MM.1S (cell line): ENCODE measurements at regions not wholly inside any gene's neighbourhood (a gene's known extent, or its start where the extent isn't known, plus 50 kb on each side); places are given as distances from the start of the nearest gene placed in this dataset.

Experiments
- DNase-seq: peaks from one replicate; pipeline ENCODE4 v3.0.0-alpha.2; 2015
- H2AFZ ChIP-seq: fragments of 300-600 bp; sonication (generic); 2 replicates; pipeline ENCODE4 v1.6.0; 2016; ENCODE audit warnings: antibody characterized with exemption, low read length
- H3F3A ChIP-seq: fragments of 300-600 bp; sonication (generic); 2 replicates; pipeline ENCODE4 v1.6.1; 2016; ENCODE audit warnings: mild to moderate bottlenecking, antibody characterized with exemption, low read length, moderate library complexity, mixed read lengths; ENCODE audit not compliant: insufficient read depth
- H3K27ac ChIP-seq: fragments of 300-600 bp; sonication (generic); 2 replicates; pipeline ENCODE4 v1.5.1; 2016; ENCODE audit warnings: mild to moderate bottlenecking, low read length
- H3K27me3 ChIP-seq: fragments of 300-600 bp; sonication (generic); replicated peaks from 2 replicates; pipeline ENCODE4 v1.6.0; 2016; ENCODE audit warnings: low read length; ENCODE audit not compliant: insufficient read depth
- H3K36me3 ChIP-seq: fragments of 300-600 bp; sonication (generic); replicated peaks from 2 replicates; pipeline ENCODE4 v1.6.1; 2016; ENCODE audit warnings: mild to moderate bottlenecking, low read length, mixed read lengths; ENCODE audit not compliant: insufficient read depth
- H3K4me1 ChIP-seq: fragments of 300-600 bp; sonication (generic); 2 replicates; pipeline ENCODE4 v1.6.1; 2016; ENCODE audit warnings: low read length, mixed read lengths
- H3K4me2 ChIP-seq: fragments of 300-600 bp; sonication (generic); 2 replicates; pipeline ENCODE4 v1.6.0; 2016; ENCODE audit warnings: low read depth, low read length
- H3K4me3 ChIP-seq: fragments of 300-600 bp; sonication (generic); 2 replicates; pipeline ENCODE4 v1.5.1; 2016; ENCODE audit warnings: low read length, mixed read lengths
- H3K79me2 ChIP-seq: fragments of 300-600 bp; sonication (generic); 2 replicates; pipeline ENCODE4 v1.6.1; 2016; ENCODE audit warnings: mixed run types, low read length, mixed read lengths
- H3K9ac ChIP-seq: fragments of 300-600 bp; sonication (generic); 2 replicates; pipeline ENCODE4 v1.6.1; 2016; ENCODE audit warnings: low read length, mixed read lengths
- H3K9me2 ChIP-seq: fragments of 300-600 bp; sonication (generic); replicated peaks from 2 replicates; pipeline ENCODE4 v1.6.1; 2016; ENCODE audit warnings: mild to moderate bottlenecking, low read length, mixed read lengths; ENCODE audit not compliant: insufficient read depth
- H3K9me3 ChIP-seq: fragments of 300-600 bp; sonication (generic); replicated peaks from 2 replicates; pipeline ENCODE4 v1.6.1; 2016; ENCODE audit warnings: mild to moderate bottlenecking, low read length, mixed read lengths; ENCODE audit not compliant: insufficient read depth
- H4K20me1 ChIP-seq: fragments of 300-600 bp; sonication (generic); 2 replicates; pipeline ENCODE4 v1.6.1; 2016; ENCODE audit warnings: mild to moderate bottlenecking, low read length, moderate library complexity, mixed read lengths; ENCODE audit not compliant: insufficient read depth
- EZH2 ChIP-seq: fragments of 300-600 bp; sonication (generic); optimal IDR thresholded peaks from 2 replicates; pipeline ENCODE3; 2017; ENCODE audit warnings: low read depth, mild to moderate bottlenecking, antibody characterized with exemption, low read length, mixed read lengths
- EZH2phosphoT487 ChIP-seq: fragments of 300-600 bp; sonication (generic); IDR thresholded peaks from 2 replicates; pipeline ENCODE4 v1.6.1; 2018; ENCODE audit warnings: antibody characterized with exemption, low read length
- TF ChIP-seq, protein P1 (sequence below): fragments of 300-600 bp; sonication (generic); IDR thresholded peaks from 2 replicates; pipeline ENCODE4 v1.5.1; 2016; ENCODE audit warnings: antibody characterized with exemption, low read length, mixed read lengths

DNA sequence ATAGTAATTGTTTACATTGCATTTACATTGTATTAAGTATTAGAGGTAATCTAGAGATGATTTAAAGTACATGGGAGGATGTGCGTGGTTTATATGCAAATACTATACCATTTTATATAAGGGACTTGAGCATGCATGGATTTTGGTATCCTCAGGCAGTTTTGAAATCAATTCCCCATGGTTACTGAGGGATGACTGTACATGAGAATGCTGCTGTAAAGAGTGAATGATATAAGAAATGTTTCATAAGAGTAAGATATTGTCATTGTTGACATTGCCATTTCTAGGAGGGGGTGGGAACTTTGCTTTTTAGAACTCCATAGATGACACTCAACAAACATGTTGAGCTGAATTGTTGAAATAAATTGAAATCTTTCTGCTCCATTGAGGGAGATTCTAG, 185.0 kb downstream of the SEMA6A start:
- Histone ChIP-seq H3K4me1 (no peaks in the 10 kb centered on the region), H3K9ac (no peak overlapping the region), H3K36me3 (no peaks in the 10 kb centered on the region), H3K79me2 (no peaks in the 10 kb centered on the region), H3F3A (no peaks in the 10 kb centered on the region), H3K27me3 (no peaks in the 10 kb centered on the region), H2AFZ (no peak overlapping the region), H3K4me2 (no peak overlapping the region), H3K9me3 (no peaks in the 10 kb centered on the region), H3K27ac (no peak overlapping the region), H4K20me1 (no peaks in the 10 kb centered on the region), H3K4me3 (no peak overlapping the region), H3K9me2 (no peaks in the 10 kb centered on the region)
- no peak for DNase-seq
- TF ChIP-seq, protein P1, sequence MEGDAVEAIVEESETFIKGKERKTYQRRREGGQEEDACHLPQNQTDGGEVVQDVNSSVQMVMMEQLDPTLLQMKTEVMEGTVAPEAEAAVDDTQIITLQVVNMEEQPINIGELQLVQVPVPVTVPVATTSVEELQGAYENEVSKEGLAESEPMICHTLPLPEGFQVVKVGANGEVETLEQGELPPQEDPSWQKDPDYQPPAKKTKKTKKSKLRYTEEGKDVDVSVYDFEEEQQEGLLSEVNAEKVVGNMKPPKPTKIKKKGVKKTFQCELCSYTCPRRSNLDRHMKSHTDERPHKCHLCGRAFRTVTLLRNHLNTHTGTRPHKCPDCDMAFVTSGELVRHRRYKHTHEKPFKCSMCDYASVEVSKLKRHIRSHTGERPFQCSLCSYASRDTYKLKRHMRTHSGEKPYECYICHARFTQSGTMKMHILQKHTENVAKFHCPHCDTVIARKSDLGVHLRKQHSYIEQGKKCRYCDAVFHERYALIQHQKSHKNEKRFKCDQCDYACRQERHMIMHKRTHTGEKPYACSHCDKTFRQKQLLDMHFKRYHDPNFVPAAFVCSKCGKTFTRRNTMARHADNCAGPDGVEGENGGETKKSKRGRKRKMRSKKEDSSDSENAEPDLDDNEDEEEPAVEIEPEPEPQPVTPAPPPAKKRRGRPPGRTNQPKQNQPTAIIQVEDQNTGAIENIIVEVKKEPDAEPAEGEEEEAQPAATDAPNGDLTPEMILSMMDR: no peak
- TF ChIP-seq EZH2phosphoT487 (no peak), EZH2 (no peak)

DNA sequence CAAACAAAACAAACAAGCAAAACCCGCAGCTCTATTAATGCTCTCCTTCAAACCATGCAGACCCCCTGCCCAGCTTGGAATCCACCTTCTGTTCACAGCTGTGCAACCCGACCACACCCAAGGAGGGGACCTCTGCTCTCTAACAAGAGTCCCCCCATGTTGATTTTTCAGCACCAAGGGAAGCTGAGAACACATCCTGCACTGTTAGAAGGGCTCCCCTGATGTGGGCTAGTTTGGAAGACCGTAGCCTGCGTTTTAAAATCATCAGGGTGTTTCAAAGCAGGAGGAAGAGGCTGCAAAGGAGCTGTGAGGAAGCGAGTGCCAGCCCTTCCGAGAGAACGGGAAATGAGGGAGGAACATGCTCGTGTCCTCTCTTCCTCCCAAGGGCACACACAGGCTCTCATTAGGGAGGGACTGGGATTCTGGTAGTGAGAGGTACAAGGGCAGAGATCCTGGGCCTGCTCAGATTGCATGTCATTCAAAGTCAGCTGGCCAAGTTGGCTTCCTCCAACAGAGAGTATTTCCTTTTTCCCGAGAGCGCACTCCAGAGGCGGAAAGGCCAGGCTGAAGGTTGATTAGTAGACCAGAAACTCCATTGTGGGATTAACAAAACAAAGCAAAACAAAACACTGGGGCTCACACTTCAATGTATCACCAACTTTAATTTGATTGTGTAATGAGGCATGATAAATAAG, 185.9 kb downstream of the SEMA6A start:
- DNase-seq: no peak
- Histone ChIP-seq H3K27me3 (no peaks in the 10 kb centered on the region), H3K4me2 (no peak overlapping the region)

DNA sequence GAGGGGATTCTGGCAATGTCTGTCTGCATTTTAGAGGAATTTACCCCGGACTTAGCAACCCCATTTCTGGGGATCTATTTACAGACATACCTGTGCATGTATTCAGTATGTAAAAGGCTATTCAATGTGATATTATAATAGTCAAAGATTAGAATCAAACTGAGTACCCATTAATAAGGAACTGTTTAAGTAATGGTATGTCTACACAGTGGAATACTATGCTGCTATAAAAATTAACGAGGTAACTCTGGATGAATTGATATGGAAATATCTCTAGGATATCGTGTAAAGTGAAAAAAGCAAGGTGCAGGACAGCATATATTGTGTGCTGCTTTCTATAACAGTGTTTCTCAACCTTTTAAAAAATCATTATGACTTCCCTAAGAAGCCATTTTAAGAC, 186.9 kb downstream of the SEMA6A start:
- DNase-seq: no peak
- Histone ChIP-seq H2AFZ (no peak overlapping the region), H3K27ac (no peak overlapping the region), H3K4me1 (no peaks in the 10 kb centered on the region), H3F3A (no peaks in the 10 kb centered on the region), H3K36me3 (no peaks in the 10 kb centered on the region), H4K20me1 (no peaks in the 10 kb centered on the region), H3K9ac (no peak overlapping the region), H3K4me3 (no peak overlapping the region), H3K79me2 (no peaks in the 10 kb centered on the region), H3K9me2 (no peaks in the 10 kb centered on the region), H3K9me3 (no peaks in the 10 kb centered on the region), H3K27me3 (no peaks in the 10 kb centered on the region), H3K4me2 (no peak overlapping the region)
- TF ChIP-seq, protein P1: no peak
- no peak for TF ChIP-seq EZH2phosphoT487
- no peak for TF ChIP-seq EZH2

More for the DNA sequence above, 185.9 kb downstream of the SEMA6A start:
- Histone ChIP-seq H3K9me2 (no peaks in the 10 kb centered on the region), H3K36me3 (no peaks in the 10 kb centered on the region), H3K9ac (no peak overlapping the region), H3K27ac (no peak overlapping the region), H3K4me1 (no peaks in the 10 kb centered on the region), H3F3A (no peaks in the 10 kb centered on the region), H4K20me1 (no peaks in the 10 kb centered on the region), H2AFZ (no peak overlapping the region), H3K79me2 (no peaks in the 10 kb centered on the region), H3K4me3 (no peak overlapping the region), H3K9me3 (no peaks in the 10 kb centered on the region)
- TF ChIP-seq EZH2 (no peak), EZH2phosphoT487 (no peak)
- TF ChIP-seq, protein P1: no peak
